PC-9 (cell line): ENCODE measurements at regions not wholly inside any gene's neighbourhood (a gene's known extent, or its start where the extent isn't known, plus 50 kb on each side); places are given as distances from the start of the nearest gene placed in this dataset.
"Not testable (repeated sequence)": the region's sequence is repeated elsewhere in the genome, so short reads cannot be mapped to it uniquely, and the experiment has no call there.

Experiments used
- BruUV-seq: library from RNA; stranded (reverse); fragments of 400-500 nt; replicated peaks from 2 replicates; lab custom pipeline; 2021; lab: Mats Ljungman, UMichigan
- CTCF ChIA-PET: fragments of 300-600 bp; sonication (Branson Sonifier 250); formaldehyde crosslinking; loops from one replicate; lab custom pipeline; 2022; ENCODE audit warnings: antibody characterized with exemption; lab: Charles Lee
- POLR2A ChIA-PET: fragments of 300-600 bp; sonication (Branson Sonifier 250); formaldehyde crosslinking; loops from one replicate; lab custom pipeline; 2022; ENCODE audit warnings: antibody characterized with exemption; ENCODE audit not compliant: unreplicated experiment; lab: Charles Lee
- DNase-seq, 2 experiments: peaks; one replicate each; pipeline versions ENCODE4 v3.0.0 to v3.0.0-alpha.2; 2015 to 2022; ENCODE audit warnings: mixed read lengths in 1 of 2
- H2AFZ ChIP-seq: fragments of 200-600 bp; sonication (generic); 2 replicates; pipeline ENCODE4 v1.8.1; 2017; ENCODE audit warnings: antibody characterized with exemption
- H3F3A ChIP-seq: fragments of 200-600 bp; sonication (generic); 2 replicates; pipeline ENCODE4 v1.8.1; 2017; ENCODE audit warnings: antibody characterized with exemption, mild to moderate bottlenecking, low read depth; ENCODE audit not compliant: insufficient read depth
- H3K27ac ChIP-seq: fragments of 200-600 bp; sonication (generic); 2 replicates; pipeline ENCODE4 v1.6.1; 2016; ENCODE audit warnings: mixed run types
- H3K27me3 ChIP-seq: fragments of 200-600 bp; sonication (generic); 2 replicates; pipeline ENCODE4 v1.6.1; 2016; ENCODE audit warnings: low read depth, mixed run types; ENCODE audit not compliant: insufficient read depth
- H3K36me3 ChIP-seq: fragments of 200-600 bp; sonication (generic); 2 replicates; pipeline ENCODE4 v1.6.1; 2016; ENCODE audit warnings: low read depth, mixed run types
- H3K4me1 ChIP-seq: fragments of 200-600 bp; sonication (generic); replicated peaks from 2 replicates; pipeline ENCODE4 v1.6.1; 2016; ENCODE audit warnings: mixed run types; ENCODE audit not compliant: insufficient read depth
- H3K4me2 ChIP-seq: fragments of 200-600 bp; sonication (generic); 2 replicates; pipeline ENCODE4 v1.6.1; 2017; ENCODE audit warnings: mixed run types
- H3K4me3 ChIP-seq: fragments of 200-600 bp; sonication (generic); 2 replicates; pipeline ENCODE4 v1.6.1; 2016; ENCODE audit warnings: mixed run types
- H3K79me2 ChIP-seq: fragments of 200-600 bp; sonication (generic); 2 replicates; pipeline ENCODE4 v1.6.1; 2017; ENCODE audit warnings: low read depth, mixed run types
- H3K9me2 ChIP-seq: fragments of 200-600 bp; sonication (generic); 2 replicates; pipeline ENCODE4 v1.8.1; 2017; ENCODE audit warnings: mild to moderate bottlenecking; ENCODE audit not compliant: insufficient read depth
- H3K9me3 ChIP-seq: fragments of 200-600 bp; sonication (generic); 2 replicates; pipeline ENCODE4 v1.8.1; 2016; ENCODE audit warnings: low read depth; ENCODE audit not compliant: insufficient read depth
- H4K20me1 ChIP-seq: fragments of 200-600 bp; sonication (generic); 2 replicates; pipeline ENCODE4 v1.8.1; 2017; ENCODE audit not compliant: insufficient read depth
- CTCF ChIP-seq: fragments of 200-600 bp; sonication (generic); conservative IDR thresholded peaks from 2 replicates; pipeline ENCODE4 v1.6.1; 2017; ENCODE audit warnings: mixed run types, antibody characterized with exemption, mild to moderate bottlenecking, moderate library complexity
- EZH2 ChIP-seq: fragments of 200-600 bp; sonication (generic); IDR thresholded peaks from 2 replicates; pipeline ENCODE4 v1.8.0; 2017; ENCODE audit warnings: antibody characterized with exemption, low read depth
- intact Hi-C: fragments of 100-400 bp; cut with micrococcal nuclease; formaldehyde crosslinking; loops from one replicate; pipeline ENCODE4 v1.10.0; 2022; ENCODE audit not compliant: unreplicated experiment

DNA sequence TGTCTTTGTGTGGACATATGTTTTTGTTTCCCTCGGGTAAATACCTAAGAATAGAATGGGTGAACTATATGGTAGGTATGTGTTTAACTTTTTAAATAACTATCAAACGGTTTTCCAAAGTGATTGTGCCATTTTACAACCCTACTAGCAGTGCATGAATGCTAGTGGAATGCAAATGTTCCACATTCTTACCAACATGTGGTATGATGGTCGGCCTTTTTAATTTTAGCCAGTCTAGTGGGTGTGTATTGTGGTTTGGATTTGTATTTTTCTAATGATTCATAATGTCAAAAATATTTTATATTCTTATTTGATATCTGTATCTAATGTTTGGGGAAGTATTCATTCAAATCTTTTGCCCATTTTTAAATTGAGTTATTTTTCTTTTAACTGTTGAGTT is 68.2 kb upstream of the SMAD3 start:
- no peaks in the 10 kb centered on the region for H4K20me1 ChIP-seq
- H3K79me2 ChIP-seq = no peaks in the 10 kb centered on the region
- no TSS peak for BruUV-seq
- no peaks in the 10 kb centered on the region for H3K27me3 ChIP-seq
- no peak overlapping the region for H3K4me3 ChIP-seq
- peaks cover 21% of the 10 kb centered on the region for H3K4me1 ChIP-seq
- POLR2A ChIA-PET = no interaction called here
- no peaks in the 10 kb centered on the region for H3K9me2 ChIP-seq
- CTCF ChIA-PET = no interaction called here
- no peaks in the 10 kb centered on the region; the same call in 1 of the 2 replicates for H3K9me3 ChIP-seq
- TF ChIP-seq EZH2 (no peak), CTCF (no peak)
- peak; percentile 19 to 88 for DNase-seq
- H3K27ac ChIP-seq = no peak overlapping the region
- intact Hi-C loops = loop anchor here (1.0 kb wide), 2 partner anchors 27 to 42 kb away; no protein-coding TSS in a partner anchor
- H3K36me3 ChIP-seq = no peaks in the 10 kb centered on the region
- H2AFZ ChIP-seq = no peak overlapping the region
- no peak overlapping the region for H3K4me2 ChIP-seq
- no peaks in the 10 kb centered on the region for H3F3A ChIP-seq

DNA sequence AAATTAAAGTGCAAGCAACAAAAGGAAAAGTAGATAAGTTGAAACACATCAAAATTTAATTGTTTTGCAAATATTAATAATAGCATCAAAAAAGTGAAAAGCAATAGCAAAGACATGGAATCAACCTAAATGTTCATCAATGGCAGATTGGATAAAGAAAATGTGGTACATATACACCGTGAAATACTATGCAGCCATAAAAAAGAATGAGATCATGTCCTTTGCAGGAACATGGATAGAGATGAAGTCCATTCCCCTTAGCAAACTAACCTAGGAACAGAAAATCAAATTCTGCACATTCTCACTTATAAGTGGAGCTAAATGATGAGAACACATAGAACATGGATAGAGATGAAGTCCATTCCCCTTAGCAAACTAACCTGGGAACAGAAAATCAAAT is 67.2 kb upstream of the SMAD3 start:
- H3K9me3 ChIP-seq, H3K79me2 ChIP-seq, H2AFZ ChIP-seq, H3K9me2 ChIP-seq, H3K4me3 ChIP-seq, POLR2A ChIA-PET, DNase-seq, H3K27me3 ChIP-seq, H3F3A ChIP-seq, CTCF ChIA-PET, H4K20me1 ChIP-seq, intact Hi-C loops, H3K27ac ChIP-seq, H3K4me2 ChIP-seq, H3K36me3 ChIP-seq, BruUV-seq: not testable (repeated sequence)
- peaks cover 21% of the 10 kb centered on the region for H3K4me1 ChIP-seq

DNA sequence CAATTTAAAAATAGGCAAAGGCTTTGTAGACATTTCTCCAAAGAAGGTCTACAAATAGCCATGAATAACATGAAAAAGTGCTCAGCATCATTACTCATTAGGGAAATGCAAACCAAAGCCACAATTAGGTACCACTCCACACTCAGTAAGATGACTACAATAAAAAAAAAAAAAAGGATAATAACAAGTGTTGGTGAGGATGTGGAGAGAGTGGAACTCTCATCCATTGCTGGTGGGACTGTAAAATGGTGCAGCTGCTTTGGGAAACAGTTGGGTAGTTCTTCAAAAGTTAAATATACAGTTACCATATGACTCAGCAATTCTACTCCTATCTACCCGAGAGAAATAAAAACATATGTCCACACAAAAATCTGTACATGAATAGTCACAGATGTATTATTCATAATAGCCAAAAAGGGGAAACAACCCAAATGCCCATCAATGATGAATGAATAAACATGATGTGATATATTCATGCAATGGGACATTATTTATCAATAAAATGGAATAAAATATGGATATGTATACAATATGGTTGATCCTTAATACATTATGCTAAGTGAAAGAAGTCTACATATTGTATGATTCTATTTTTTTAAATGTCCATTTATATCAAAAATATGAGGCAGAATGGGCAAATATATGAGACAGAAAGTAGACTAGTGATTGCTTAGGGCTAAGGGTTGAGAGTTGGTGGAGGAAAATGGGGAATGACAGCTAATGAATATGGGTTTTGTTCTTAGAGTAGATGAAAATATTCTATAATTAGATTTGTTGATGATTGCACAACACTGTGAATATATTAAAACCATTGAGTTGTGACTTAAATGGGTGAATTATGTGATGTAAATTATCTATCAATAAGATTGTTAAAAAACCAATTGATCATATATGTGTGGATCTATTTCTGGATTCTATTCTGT is 66.1 kb upstream of the SMAD3 start:
- no peak for DNase-seq
- H3K4me1 ChIP-seq = peaks cover 16% of the 10 kb centered on the region
- no peaks in the 10 kb centered on the region for H3K36me3 ChIP-seq
- H3K27ac ChIP-seq = no peak overlapping the region
- H3K79me2 ChIP-seq = no peaks in the 10 kb centered on the region
- no peak overlapping the region for H3K4me2 ChIP-seq
- H3K9me2 ChIP-seq = no peaks in the 10 kb centered on the region
- no peak overlapping the region for H3K4me3 ChIP-seq
- intact Hi-C loops = no loop called here
- POLR2A ChIA-PET = no interaction called here
- CTCF ChIA-PET = no interaction called here
- no peaks in the 10 kb centered on the region; the same call in 1 of the 2 replicates for H3K9me3 ChIP-seq
- H4K20me1 ChIP-seq = no peaks in the 10 kb centered on the region
- H2AFZ ChIP-seq = no peak overlapping the region
- no peaks in the 10 kb centered on the region for H3K27me3 ChIP-seq
- H3F3A ChIP-seq = no peaks in the 10 kb centered on the region
- BruUV-seq = no TSS peak
- no peak for TF ChIP-seq EZH2
- no peak for TF ChIP-seq CTCF
